GM23338 (cell line): ENCODE measurements at regions not wholly inside any gene's neighbourhood (a gene's known extent, or its start where the extent isn't known, plus 50 kb on each side); places are given as distances from the start of the nearest gene placed in this dataset.

Source experiments
- EZH2phosphoT487 ChIP-seq: fragments of 200-600 bp; sonication (generic); IDR thresholded peaks from one replicate; pipeline ENCODE4 v1.8.1; 2018; ENCODE audit warnings: antibody characterized with exemption; ENCODE audit not compliant: unreplicated experiment
- REST ChIP-seq: IDR thresholded peaks from one replicate; pipeline ENCODE4 v1.6.1; 2018; ENCODE audit warnings: antibody characterized with exemption; ENCODE audit not compliant: unreplicated experiment
- TF ChIP-seq, protein P1 (sequence below), 2 experiments: fragments of 200-600 bp in 1 of 2; sonication (generic) in 1 of 2; conservative IDR thresholded peaks; 2 replicates each; pipeline versions ENCODE4 v1.5.1 to v1.6.1; 2016 to 2017; ENCODE audit warnings: antibody characterized with exemption in 2 of 2, low read depth in 2 of 2, mild to moderate bottlenecking in 2 of 2, moderate library complexity in 1 of 2

DNA sequence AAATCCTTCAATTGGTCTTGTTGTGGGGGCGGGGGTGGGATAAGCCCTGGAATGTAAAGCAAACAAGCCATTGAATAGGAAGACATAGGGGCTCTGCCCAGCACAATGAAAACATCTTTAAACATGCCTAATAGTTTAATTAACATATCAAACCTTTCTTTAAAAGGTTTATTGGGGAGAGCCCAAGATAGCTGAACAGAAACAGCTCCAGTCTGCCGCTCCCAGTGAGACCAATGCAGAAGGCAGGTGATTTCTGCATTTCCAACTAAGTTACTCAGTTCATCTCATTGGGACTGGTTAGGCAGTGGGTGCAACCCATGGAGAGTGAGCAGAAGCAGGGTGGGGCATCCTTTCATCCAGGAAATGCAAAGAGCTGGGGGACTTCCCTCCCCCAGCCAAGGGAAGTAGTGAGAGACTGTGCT, 327.2 kb upstream of the CNKSR2 start:
- TF ChIP-seq, protein P1, sequence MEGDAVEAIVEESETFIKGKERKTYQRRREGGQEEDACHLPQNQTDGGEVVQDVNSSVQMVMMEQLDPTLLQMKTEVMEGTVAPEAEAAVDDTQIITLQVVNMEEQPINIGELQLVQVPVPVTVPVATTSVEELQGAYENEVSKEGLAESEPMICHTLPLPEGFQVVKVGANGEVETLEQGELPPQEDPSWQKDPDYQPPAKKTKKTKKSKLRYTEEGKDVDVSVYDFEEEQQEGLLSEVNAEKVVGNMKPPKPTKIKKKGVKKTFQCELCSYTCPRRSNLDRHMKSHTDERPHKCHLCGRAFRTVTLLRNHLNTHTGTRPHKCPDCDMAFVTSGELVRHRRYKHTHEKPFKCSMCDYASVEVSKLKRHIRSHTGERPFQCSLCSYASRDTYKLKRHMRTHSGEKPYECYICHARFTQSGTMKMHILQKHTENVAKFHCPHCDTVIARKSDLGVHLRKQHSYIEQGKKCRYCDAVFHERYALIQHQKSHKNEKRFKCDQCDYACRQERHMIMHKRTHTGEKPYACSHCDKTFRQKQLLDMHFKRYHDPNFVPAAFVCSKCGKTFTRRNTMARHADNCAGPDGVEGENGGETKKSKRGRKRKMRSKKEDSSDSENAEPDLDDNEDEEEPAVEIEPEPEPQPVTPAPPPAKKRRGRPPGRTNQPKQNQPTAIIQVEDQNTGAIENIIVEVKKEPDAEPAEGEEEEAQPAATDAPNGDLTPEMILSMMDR (conservative IDR thresholded peaks at IDR 0.05; ENCODE audit: low read depth in 2 of 2): no peak
- no peak for TF ChIP-seq REST
- TF ChIP-seq EZH2phosphoT487: no peak
